GM12878 (cell line): ENCODE measurements at regions not wholly inside any gene's neighbourhood (a gene's known extent, or its start where the extent isn't known, plus 50 kb on each side); places are given as distances from the start of the nearest gene placed in this dataset.
"Not testable (repeated sequence)": the region's sequence is repeated elsewhere in the genome, so short reads cannot be mapped to it uniquely, and the experiment has no call there.

Experiments used
- ATAC-seq: fragments of 200-7000 bp; cut with Tn5 transposase; 3 replicates; pipeline ENCODE4 v1.9.1; 2020; ENCODE audit warnings: mild to moderate bottlenecking, moderate library complexity
- BruUV-seq: library from RNA; stranded (reverse); fragments of 400-500 nt; replicated peaks from 2 replicates; lab custom pipeline; 2021; lab: Mats Ljungman, UMichigan
- CTCF ChIA-PET: fragments of 300-600 bp; sonication (Branson Sonifier 250); formaldehyde crosslinking; extraction: SDS; loops from one replicate; lab custom pipeline; 2021; ENCODE audit warnings: inconsistent platforms; lab: Yijun Ruan, JAX
- POLR2A ChIA-PET: fragments of 350-600 bp; formaldehyde crosslinking; extraction: SDS; loops from one replicate; lab custom pipeline; 2021; ENCODE audit warnings: inconsistent platforms; lab: Charles Lee
- RAD21 ChIA-PET: fragments of 300-600 bp; sonication (Branson Sonifier 250); formaldehyde crosslinking; loops from one replicate; lab custom pipeline; 2023; ENCODE audit warnings: antibody characterized with exemption; ENCODE audit not compliant: unreplicated experiment; lab: Charles Lee
- SMC1A ChIA-PET: fragments of 300-600 bp; sonication (Branson Sonifier 250); formaldehyde crosslinking; loops from one replicate; lab custom pipeline; 2023; ENCODE audit not compliant: unreplicated experiment, uncharacterized antibody; lab: Charles Lee
- DNase-seq: peaks from one replicate; pipeline ENCODE4 v3.0.0-alpha.2; 2011; ENCODE audit warnings: low read depth, low spot score
- FAIRE-seq: peaks from 3 replicates; lab custom pipeline; 2011; peaks lifted over from hg19 to GRCh38; lab: Jason Lieb, UNC
- H2AFZ ChIP-seq: 2 replicates; pipeline ENCODE4 v1.6.0; 2011; ENCODE audit warnings: low read depth, low read length, control low read depth; ENCODE audit not compliant: control insufficient read depth
- H3K27ac ChIP-seq: 2 replicates; pipeline ENCODE4 v1.5.1; 2011; ENCODE audit warnings: control low read depth; ENCODE audit not compliant: control insufficient read depth, insufficient read depth
- H3K27me3 ChIP-seq, 2 experiments: replicated peaks in 1 of 2; 2 replicates each; pipeline versions ENCODE4 v1.6.0 to v1.6.1; 2011; ENCODE audit warnings: low read length in 1 of 2; ENCODE audit not compliant: control insufficient read depth in 2 of 2, insufficient read depth in 2 of 2
- H3K36me3 ChIP-seq, 2 experiments: 2 replicates each; pipeline ENCODE4 v1.5.1; 2011; ENCODE audit warnings: low read length in 1 of 2; ENCODE audit not compliant: control insufficient read depth in 2 of 2, insufficient read depth in 2 of 2
- H3K4me1 ChIP-seq: 2 replicates; pipeline ENCODE4 v1.6.1; 2011; ENCODE audit warnings: mild to moderate bottlenecking, low read length, moderate library complexity, mixed read lengths; ENCODE audit not compliant: control insufficient read depth, insufficient read depth
- H3K4me2 ChIP-seq: 2 replicates; pipeline ENCODE4 v1.6.0; 2011; ENCODE audit warnings: control low read depth; ENCODE audit not compliant: control insufficient read depth, insufficient read depth
- H3K4me3 ChIP-seq: fragments of 200-600 bp; sonication (generic); 2 replicates; pipeline ENCODE4 v1.5.1; 2016
- H3K79me2 ChIP-seq: 2 replicates; pipeline ENCODE4 v1.6.0; 2011; ENCODE audit warnings: low read length; ENCODE audit not compliant: control insufficient read depth, insufficient read depth
- H3K9ac ChIP-seq: 2 replicates; pipeline ENCODE4 v1.8.0; 2011; ENCODE audit warnings: low read length, control low read depth, mixed read lengths; ENCODE audit not compliant: control insufficient read depth, insufficient read depth
- H3K9me3 ChIP-seq: replicated peaks from 3 replicates; pipeline ENCODE4 v1.5.1; 2011; ENCODE audit warnings: mild to moderate bottlenecking, low read length; ENCODE audit not compliant: control insufficient read depth, insufficient read depth
- H4K20me1 ChIP-seq: 2 replicates; pipeline ENCODE4 v1.6.0; 2011; ENCODE audit not compliant: control insufficient read depth, insufficient read depth
- TBL1XR1 ChIP-seq: IDR thresholded peaks from 2 replicates; pipeline ENCODE4 v1.6.1; 2012; ENCODE audit warnings: low read depth, low read length, improper control_type of control experiment
- WGBS: methylation state at CpG from one replicate; pipeline ENCODE4 v1.1.6; 2016; ENCODE audit warnings: low lambda C conversion rate; ENCODE audit not compliant: insufficient replicate concordance, insufficient coverage; ENCODE audit errors: missing lambda C conversion rate; 5-methylcytosine and 5-hydroxymethylcytosine counted together
- in situ Hi-C: fragments of 300-500 bp; cut with MboI; formaldehyde crosslinking; loops from 9 replicates; pipeline ENCODE4 v1.14.3; 2018; ENCODE audit warnings: mixed read lengths
- intact Hi-C: fragments of 100-400 bp; cut with micrococcal nuclease; formaldehyde crosslinking; loops from one replicate; pipeline ENCODE4 v1.14.2; 2022; ENCODE audit not compliant: unreplicated experiment
- TF ChIP-seq, protein P1 (sequence below): IDR thresholded peaks from 2 replicates; pipeline ENCODE4 v1.6.1; 2012; ENCODE audit warnings: low read length, inconsistent platforms

GRCh38 chrX:148298737-148299136, 201.7 kb upstream of the AFF2 start:
- no peak overlapping the region for H3K4me2 ChIP-seq
- no peak overlapping the region for H3K27ac ChIP-seq
- no peaks in the 10 kb centered on the region for H4K20me1 ChIP-seq
- DNase-seq (no peak), ATAC-seq (no peak), FAIRE-seq (no peak)
- WGBS, result 18% methylated on average over 2 of the region's 2 CpGs
- ChIA-PET RAD21 (no interaction called here), SMC1A (no interaction called here), POLR2A (no interaction called here), CTCF (no interaction called here)
- no peak overlapping the region for H2AFZ ChIP-seq
- TF ChIP-seq, protein P1, sequence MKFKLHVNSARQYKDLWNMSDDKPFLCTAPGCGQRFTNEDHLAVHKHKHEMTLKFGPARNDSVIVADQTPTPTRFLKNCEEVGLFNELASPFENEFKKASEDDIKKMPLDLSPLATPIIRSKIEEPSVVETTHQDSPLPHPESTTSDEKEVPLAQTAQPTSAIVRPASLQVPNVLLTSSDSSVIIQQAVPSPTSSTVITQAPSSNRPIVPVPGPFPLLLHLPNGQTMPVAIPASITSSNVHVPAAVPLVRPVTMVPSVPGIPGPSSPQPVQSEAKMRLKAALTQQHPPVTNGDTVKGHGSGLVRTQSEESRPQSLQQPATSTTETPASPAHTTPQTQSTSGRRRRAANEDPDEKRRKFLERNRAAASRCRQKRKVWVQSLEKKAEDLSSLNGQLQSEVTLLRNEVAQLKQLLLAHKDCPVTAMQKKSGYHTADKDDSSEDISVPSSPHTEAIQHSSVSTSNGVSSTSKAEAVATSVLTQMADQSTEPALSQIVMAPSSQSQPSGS, result no peak
- TF ChIP-seq TBL1XR1, result no peak
- intact Hi-C loops, result no loop called here
- H3K9ac ChIP-seq, result no peak overlapping the region
- no peak overlapping the region for H3K4me3 ChIP-seq
- H3K36me3 ChIP-seq, result no peaks in the 10 kb centered on the region
- H3K4me1 ChIP-seq, result no peaks in the 10 kb centered on the region
- no peaks in the 10 kb centered on the region for H3K79me2 ChIP-seq
- in situ Hi-C loops, result no loop called here
- no TSS peak for BruUV-seq
- H3K27me3 ChIP-seq, result no peaks in the 10 kb centered on the region
- H3K9me3 ChIP-seq, result no peaks in the 10 kb centered on the region

DNA sequence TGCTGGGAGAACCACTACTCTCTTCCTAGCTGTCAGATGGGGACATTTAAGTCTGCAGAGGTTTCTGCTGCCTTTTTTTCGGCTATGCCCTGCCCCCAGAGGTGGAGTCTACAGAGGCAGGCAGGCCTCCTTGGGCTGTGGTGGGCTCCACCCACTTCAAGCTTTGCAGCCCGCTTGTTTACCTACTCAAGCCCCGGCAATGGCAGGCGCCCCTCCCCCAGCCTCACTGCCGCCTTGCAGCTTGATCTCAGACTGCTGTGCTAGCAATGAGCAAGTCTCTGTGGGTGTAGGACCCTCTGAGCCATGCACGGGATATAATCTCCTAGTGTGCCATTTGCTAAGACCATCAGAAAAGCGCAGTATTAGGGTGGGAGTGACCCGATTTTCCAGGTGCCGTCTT, 195.2 kb upstream of the AFF2 start:
- H3K79me2 ChIP-seq, BruUV-seq, H3K4me3 ChIP-seq, POLR2A ChIA-PET, H3K36me3 ChIP-seq, SMC1A ChIA-PET, intact Hi-C loops, H3K9ac ChIP-seq, H2AFZ ChIP-seq, H3K4me2 ChIP-seq, RAD21 ChIA-PET, FAIRE-seq, DNase-seq, ATAC-seq, in situ Hi-C loops, H3K27me3 ChIP-seq, H3K9me3 ChIP-seq, CTCF ChIA-PET, H3K4me1 ChIP-seq, H4K20me1 ChIP-seq, H3K27ac ChIP-seq: not testable (repeated sequence)
- 43% methylated on average over 6 of the region's 9 CpGs for WGBS
